GM19240 (cell line): ENCODE measurements at regions not wholly inside any gene's neighbourhood (a gene's known extent, or its start where the extent isn't known, plus 50 kb on each side); places are given as distances from the start of the nearest gene placed in this dataset.

Experiments used
- DNase-seq: peaks from one replicate; pipeline ENCODE4 v3.0.0; 2011; ENCODE audit warnings: low spot score; ENCODE audit not compliant: insufficient read length

- DNase-seq = no peak
Observed at GRCh38 chr12:115433014-115433634, 749.1 kb upstream of the TBX3 start.

GRCh38 chr12:115430636-115431035 lies 746.7 kb upstream of the TBX3 start:
- no peak for DNase-seq

DNA sequence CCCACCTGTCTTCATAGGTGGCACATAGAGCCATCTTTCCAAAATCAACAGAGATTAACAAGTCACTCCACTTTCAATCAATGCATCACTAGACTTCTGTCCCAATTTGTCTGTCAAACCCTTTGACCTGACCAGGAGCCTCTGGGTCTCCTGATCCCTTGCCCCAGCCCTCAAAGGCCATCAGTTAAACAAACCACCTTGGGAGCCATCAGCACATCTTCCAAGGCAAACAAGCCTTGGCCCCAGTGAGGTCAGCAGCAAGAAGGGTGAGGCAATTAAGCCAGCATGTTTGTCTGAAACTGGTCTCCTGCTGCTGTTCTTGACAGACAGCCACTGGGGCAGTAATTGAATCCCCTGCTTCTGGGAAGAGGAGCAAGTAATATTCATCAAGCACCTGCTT lies 742.8 kb upstream of the TBX3 start:
- no peak for DNase-seq

DNA sequence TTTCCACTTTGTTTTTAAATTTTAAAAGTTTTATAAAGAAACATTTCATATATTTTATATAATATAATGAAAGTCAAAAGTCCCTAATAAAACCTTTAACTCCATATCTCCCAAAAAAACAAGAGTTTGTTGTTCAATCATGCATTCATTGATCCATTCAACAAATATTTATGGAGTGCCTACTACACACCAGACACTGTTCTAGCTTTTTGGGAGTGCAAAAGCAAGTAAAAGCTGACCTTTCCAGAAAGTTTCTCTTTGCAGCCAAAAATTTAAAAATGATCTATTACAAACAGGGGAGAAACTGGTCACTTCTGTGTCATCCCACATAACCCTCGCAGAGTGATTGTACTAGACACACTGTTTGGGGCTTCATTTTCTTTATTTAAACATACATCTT lies 740.0 kb upstream of the TBX3 start:
- no peak for DNase-seq

DNA sequence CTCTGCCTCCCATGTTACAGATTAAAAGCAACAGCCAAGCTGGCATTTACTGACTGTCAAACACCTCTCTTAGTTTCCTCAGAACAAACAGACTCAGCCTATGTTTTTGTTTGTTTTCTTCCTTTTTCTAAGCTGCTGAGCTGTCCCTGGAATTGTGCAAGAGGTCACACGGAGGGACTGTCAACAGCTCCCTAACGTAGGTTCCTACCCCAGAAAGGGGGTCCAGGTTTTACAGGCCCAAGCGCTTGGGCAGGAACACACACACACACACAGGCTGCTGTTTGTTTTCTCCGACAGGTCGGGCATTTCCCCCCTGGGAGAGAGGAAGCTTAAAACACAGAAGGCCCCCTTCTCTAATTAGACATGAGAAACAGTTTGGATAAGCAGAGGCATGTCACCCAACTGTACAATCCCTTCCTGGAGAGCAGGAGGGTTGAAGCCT lies 739.6 kb upstream of the TBX3 start:
- no peak for DNase-seq

DNA sequence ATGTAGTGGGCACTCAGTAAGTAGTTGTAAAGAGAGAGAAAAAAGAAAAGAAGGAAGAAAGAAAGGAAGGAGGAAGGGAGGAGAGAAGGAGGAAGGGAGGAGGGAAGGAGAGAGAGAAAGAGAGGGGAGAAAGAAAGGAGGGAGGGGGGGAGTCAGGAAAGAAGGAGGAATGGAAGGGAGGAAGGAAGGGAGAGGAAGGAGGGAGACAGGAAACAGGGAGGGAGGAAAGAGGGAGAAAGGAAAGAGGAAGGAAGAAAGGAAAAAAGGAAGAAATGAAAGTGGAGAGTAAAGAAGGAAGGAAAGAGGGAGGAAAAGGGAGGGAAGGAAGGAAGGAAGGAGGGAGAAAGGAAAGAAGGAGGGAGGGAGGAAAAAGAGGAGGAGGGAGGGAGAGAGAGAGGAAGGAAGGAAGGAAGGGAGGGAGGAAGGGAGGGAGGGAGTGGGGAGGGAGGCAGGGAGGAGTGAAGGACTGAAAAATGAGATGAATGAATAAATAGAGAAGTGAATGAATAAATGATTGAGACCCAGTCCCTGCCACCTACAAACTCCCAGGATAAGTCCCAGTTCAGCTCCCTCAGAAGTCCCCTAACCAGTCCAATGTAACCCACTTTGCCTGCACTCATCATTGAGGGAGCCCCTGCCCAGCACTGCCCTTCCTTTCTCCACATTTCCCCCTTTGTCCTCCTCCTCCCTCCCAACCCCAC lies 739.0 kb upstream of the TBX3 start:
- no peak for DNase-seq

DNA sequence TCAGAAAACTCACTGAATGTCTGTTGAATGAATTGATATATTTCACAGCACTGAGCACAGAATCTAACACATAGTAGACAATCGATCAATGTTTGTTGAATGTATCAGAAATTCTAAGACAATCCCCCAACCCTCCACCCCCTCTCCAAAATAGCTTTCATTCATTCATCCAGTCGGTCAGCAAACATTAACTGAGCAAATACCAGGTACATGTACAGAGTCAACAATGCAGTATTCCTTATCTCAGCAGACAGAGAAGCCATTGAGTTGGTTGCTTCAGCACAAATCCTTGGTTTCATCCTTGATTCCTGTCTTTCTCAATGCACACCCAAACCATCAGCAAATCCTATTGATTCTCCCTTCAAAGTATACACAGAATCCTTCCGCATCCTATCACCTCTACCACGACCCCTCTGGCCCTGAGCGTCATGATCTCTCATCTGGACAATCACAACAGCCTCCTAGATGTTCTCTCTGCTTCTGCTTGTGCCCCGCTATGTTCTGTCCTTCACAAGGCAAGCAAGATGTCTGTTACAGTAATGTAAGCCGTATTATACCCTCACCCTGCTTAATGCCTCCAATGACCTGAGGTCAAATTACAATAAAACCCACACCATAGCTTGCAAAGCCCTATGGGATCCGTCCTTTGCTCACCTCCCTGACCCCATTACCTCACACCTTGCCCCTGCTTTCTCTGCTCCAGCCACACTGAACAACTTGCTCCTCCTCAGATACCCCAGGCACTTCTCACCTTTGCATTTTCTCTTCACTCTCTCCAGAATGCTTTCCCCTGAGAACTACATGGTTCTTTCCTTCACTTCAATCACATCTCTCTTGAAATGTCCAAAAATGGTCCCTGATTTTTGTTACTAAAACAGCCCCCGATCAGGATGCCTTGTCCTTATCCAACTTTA lies 738.1 kb upstream of the TBX3 start:
- no peak for DNase-seq

GRCh38 chr12:115421350-115421749 lies 737.4 kb upstream of the TBX3 start:
- DNase-seq = no peak

GRCh38 chr12:115419145-115419646 lies 735.2 kb upstream of the TBX3 start:
- no peak for DNase-seq

DNA sequence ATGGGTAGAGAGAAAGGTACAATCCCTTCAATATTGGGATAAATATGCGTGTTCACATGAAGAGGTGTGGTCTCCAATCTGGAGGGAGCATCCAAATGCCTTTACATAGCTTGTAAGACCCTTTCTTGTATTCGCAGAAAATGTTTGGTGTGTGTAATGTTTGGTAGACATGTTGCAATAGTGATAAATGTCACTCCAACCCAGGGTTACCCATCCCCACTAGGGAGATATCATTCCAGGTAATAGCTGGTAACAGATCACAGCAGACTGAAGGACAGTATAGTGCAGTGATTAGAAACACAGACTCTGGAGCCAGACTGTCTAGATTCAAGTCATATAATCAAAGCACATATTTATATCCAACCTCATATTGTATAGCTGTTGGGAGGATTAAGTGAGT lies 733.6 kb upstream of the TBX3 start:
- DNase-seq = no peak

DNA sequence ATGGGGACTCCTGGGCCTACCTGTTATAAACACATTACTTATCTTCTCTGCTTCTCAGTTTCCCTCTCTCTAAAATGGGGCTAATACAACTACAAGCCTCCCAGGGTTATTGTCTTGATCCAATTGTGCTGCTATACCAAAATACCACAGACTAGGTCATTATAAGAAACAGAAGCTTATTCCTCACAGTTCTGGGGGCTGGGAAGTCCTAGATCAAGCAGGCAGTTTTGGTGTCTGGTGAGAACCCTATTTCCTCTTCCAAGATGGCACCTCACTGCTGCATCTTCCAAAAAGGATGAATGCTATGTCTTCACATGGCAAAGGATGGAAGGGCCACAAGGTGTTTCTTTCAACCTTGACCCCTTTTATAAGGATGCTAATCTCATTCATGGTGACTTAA lies 732.9 kb upstream of the TBX3 start:
- no peak for DNase-seq

DNA sequence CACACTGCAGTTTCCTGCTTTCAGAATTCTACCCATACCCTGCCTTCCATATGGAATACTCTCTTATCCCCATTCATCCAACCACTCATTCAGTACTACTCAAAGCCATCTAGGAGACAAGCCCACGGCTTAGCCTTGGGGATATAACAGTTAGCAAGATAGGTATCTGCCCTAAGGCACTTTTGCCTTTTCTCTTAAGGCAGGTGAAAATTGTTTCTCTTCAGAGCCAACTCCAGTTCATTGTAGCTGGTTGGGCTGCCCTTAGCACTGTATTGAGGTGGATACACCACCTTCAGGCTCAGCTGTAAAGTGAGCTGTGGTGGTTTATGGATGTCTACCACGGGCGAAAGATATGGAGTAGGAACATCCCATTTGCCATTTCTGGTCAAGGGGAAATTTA lies 729.7 kb upstream of the TBX3 start:
- DNase-seq = no peak

DNA sequence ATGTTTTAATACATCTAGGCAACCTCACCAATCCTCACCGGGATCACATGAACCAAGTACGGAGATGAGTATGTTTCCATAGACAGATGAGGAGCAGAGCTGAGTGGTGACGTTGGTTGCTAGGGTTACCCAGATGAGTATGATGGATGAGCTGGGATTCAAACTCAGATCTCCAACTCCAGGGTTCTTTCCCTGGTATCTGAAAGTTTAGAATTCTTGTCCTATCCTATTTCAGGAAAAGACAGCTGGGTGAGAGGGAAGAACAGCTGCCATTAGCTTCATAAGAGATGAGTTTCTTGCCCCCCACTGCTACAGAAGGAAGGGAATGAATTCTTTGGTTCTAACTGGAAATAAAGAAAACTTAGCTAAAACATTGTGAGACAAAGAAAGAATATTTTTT lies 728.9 kb upstream of the TBX3 start:
- DNase-seq = no peak

DNA sequence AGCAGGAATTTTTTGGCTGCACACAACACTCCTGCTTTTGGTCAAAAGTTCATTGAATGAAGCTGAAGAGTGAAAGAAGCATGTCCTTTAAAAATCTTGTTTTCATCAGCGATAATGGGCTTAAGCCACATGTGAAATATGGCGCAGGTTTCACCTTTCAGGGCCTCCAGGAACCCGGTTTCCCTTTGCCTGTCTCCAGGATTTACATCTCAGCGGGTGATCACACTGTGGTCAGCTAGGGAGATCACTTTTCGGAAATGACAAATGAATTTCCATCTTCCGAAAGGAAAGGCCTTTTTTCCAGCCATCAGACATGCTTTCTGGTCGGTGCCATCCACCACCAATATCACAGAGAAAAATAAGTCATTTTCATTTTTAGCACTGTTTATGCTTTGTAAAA lies 727.1 kb upstream of the TBX3 start:
- DNase-seq = no peak

DNA sequence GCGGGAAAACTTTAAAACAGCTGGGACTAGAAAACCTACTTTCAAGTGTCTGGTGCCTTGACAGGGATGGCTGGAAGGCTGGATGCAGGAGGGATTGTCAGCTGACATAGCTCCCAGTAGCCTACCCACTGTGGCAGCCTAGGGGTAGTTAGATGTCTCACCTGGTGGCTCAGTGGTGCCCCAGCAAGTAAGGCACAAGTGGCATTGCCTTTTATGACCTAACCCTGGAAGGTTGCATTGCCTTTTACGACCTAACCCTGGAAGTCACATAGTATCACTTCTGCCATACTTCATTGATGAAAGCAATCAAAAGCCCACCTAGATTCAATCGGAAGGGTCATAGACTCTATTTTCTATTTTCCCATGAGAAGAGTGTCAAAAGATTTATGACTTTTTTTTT lies 724.7 kb upstream of the TBX3 start:
- no peak for DNase-seq

DNA sequence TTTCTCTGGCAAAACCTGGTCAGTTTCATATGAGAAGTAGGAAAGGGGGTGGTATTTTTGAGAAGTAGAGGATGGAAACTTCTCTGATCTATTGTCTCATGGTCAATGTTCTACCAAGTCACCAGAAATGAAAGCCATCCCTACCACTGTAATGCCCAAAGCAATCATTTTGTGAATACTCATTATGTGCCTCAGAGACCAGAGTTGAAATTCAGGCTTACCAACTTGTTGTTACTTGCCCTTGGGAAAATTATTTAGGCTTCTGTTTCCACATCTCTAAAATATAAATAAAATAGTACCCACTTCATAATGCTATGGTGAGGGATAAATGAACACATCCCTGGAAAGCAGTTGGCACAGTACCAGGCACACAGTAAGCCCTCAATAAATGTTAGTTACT lies 723.7 kb upstream of the TBX3 start:
- DNase-seq = no peak

GRCh38 chr12:115407036-115407435 lies 723.1 kb upstream of the TBX3 start:
- no peak for DNase-seq

GRCh38 chr12:115405471-115405860 lies 721.5 kb upstream of the TBX3 start:
- DNase-seq = no peak

DNA sequence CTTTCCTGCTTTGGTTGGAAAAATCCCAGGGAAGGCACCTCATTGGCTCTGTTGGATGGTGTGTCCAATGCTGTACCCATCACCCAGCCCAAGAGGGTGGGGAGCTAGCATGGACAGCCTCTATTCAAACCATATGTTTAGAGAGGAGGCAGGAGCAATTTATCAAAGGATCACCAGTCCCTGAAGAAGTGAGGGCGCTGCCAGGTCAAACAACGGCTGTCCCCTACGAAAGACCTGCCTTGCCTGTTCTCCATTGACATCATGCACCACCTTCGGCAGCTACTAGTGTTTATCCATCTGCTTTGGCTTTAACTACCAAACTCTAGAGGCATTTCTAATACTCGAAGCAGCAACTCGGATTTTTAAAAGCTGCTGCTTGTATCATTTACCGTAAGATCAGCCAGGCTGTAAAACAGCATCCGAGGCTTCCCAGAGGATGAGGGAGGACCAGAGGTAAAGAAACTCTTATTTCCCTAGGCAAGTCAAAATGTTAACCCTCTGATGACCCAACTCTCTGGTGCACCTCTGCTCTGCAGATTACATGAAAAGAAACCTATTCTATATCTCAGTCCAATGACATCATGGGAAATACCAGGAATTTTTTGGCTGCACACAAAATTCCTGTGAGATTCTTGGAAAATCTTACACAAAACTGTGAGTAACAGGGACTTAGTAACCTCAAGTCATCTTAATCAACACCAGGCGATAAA lies 720.9 kb upstream of the TBX3 start:
- no peak for DNase-seq

- DNase-seq = no peak
Observed at GRCh38 chr12:115403689-115404088, 719.7 kb upstream of the TBX3 start.

DNA sequence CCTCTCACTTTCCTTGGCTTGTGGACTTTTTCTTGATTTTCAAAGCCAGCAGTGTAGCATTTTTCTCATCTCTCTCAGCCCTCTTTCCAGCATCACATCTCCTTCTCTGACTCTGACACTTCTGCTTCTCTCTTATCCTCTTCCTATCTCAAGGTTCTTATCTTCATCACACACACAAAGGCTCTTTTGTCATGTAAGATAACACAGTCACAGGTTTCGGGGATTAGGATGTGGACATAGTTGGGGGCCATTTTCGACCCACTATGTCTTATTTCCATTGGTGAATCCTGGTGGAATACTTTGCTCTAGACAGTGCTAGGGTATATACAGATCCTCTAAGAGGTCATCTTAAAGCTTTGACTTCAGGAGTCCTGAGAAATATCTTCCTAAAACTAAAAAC lies 719.3 kb upstream of the TBX3 start:
- no peak for DNase-seq
